ENCODE measurements at regions not wholly inside any gene's neighbourhood (a gene's known extent, or its start where the extent isn't known, plus 50 kb on each side); places are given as distances from the start of the nearest gene placed in this dataset.

GRCh38 chr4:56115898-56116297 is 167.2 kb downstream of the CEP135 start:
- TF ChIP-seq POLR2A (IDR thresholded peaks at IDR 0.05; ENCODE audit: extremely low read depth, insufficient read length) (no peak), CTCF (IDR thresholded peaks at IDR 0.05; ENCODE audit: low read depth, low read length) (no peak), MAX (IDR thresholded peaks at IDR 0.05; ENCODE audit: low read depth, low read length) (no peak)
